ENCODE measurements at regions not wholly inside any gene's neighbourhood (a gene's known extent, or its start where the extent isn't known, plus 50 kb on each side); places are given as distances from the start of the nearest gene placed in this dataset.

DNA sequence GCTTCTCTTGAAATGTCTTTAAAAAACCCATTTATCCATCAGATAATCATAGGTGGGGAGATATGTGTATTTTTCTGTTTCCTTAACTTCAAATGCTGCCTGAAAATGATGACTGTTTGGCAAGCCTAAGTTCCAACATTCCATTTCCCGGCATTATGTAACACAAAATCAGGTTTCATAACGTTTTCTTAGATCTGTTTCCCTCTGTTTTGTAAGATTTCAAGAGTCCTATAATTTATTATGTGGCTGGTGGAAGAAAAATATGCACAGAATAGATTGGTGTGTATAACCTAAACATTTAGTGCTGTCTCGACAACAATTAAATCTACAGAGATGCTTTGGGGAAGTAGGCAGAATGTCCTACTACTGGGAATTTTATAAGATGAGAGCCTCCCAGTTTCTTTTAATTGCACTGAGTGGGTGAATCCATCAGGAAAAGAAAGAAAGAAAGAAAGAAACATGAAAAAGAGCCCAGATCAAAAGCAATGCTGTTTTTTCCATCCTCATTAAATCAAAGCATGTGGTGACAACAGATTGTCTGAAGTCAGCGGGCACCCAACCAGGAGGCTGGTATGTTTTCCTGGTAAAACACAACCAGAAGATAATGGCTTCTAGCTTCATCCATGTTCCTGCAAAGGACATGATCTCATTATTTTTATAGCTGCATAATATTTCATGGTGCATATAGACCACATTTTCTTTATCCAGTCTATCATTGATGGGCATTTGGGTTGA, 529.4 kb upstream of the AMELY start:
- H3K36me3 ChIP-seq, result no peaks in the 10 kb centered on the region
- H3K4me3 ChIP-seq, result no peak overlapping the region
- no peak overlapping the region for H3K27ac ChIP-seq
- ATAC-seq, result no peak
- H3K4me1 ChIP-seq, result no peaks in the 10 kb centered on the region
- TF ChIP-seq, protein P1, sequence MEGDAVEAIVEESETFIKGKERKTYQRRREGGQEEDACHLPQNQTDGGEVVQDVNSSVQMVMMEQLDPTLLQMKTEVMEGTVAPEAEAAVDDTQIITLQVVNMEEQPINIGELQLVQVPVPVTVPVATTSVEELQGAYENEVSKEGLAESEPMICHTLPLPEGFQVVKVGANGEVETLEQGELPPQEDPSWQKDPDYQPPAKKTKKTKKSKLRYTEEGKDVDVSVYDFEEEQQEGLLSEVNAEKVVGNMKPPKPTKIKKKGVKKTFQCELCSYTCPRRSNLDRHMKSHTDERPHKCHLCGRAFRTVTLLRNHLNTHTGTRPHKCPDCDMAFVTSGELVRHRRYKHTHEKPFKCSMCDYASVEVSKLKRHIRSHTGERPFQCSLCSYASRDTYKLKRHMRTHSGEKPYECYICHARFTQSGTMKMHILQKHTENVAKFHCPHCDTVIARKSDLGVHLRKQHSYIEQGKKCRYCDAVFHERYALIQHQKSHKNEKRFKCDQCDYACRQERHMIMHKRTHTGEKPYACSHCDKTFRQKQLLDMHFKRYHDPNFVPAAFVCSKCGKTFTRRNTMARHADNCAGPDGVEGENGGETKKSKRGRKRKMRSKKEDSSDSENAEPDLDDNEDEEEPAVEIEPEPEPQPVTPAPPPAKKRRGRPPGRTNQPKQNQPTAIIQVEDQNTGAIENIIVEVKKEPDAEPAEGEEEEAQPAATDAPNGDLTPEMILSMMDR (IDR thresholded peaks at IDR 0.05 in 4 of 5, conservative IDR thresholded peaks at IDR 0.05 in 1 of 5), result no peak
- TF ChIP-seq POLR2A (IDR thresholded peaks at IDR 0.05), result no peak
- no peaks in the 10 kb centered on the region for H3K27me3 ChIP-seq
- intact Hi-C loops (cut with DNase I; ENCODE audit: low total_unique reads), result no loop called here
- no peaks in the 10 kb centered on the region for H3K9me3 ChIP-seq
- DNase-seq, result no peak
- in situ Hi-C loops (cut with MboI; ENCODE audit: low sequenced_read_pairs in 4 of 4), result no loop called here

DNA sequence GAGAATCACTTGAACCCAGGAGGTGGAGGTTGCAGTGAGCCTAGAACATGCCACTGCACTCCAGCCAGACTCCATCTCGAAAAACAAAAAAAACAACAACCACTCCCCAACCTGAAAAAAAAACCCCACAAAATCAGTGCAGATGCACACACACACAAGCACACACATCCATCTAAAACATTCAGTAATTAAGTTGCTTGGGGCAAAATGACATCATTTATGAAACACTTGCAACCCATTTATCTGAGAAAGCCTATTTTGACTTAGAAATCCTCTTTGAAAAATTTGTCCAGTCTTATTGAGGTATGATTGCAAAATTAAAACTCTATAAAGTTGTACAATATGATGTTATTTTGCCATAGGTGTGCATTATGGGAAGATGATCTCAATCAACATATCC, 525.5 kb upstream of the AMELY start:
- Histone ChIP-seq H3K27me3 (no peaks in the 10 kb centered on the region), H3K36me3 (no peaks in the 10 kb centered on the region), H3K27ac (no peak overlapping the region), H3K4me3 (no peak overlapping the region), H3K4me1 (no peaks in the 10 kb centered on the region), H3K9me3 (no peaks in the 10 kb centered on the region)
- in situ Hi-C loops (cut with MboI; ENCODE audit: low sequenced_read_pairs in 4 of 4), result no loop called here
- ATAC-seq, result no peak
- TF ChIP-seq, protein P1 (IDR thresholded peaks at IDR 0.05 in 4 of 5, conservative IDR thresholded peaks at IDR 0.05 in 1 of 5), result no peak
- no peak for TF ChIP-seq POLR2A (IDR thresholded peaks at IDR 0.05)
- DNase-seq, result no peak
- intact Hi-C loops (cut with DNase I; ENCODE audit: low total_unique reads), result no loop called here

DNA sequence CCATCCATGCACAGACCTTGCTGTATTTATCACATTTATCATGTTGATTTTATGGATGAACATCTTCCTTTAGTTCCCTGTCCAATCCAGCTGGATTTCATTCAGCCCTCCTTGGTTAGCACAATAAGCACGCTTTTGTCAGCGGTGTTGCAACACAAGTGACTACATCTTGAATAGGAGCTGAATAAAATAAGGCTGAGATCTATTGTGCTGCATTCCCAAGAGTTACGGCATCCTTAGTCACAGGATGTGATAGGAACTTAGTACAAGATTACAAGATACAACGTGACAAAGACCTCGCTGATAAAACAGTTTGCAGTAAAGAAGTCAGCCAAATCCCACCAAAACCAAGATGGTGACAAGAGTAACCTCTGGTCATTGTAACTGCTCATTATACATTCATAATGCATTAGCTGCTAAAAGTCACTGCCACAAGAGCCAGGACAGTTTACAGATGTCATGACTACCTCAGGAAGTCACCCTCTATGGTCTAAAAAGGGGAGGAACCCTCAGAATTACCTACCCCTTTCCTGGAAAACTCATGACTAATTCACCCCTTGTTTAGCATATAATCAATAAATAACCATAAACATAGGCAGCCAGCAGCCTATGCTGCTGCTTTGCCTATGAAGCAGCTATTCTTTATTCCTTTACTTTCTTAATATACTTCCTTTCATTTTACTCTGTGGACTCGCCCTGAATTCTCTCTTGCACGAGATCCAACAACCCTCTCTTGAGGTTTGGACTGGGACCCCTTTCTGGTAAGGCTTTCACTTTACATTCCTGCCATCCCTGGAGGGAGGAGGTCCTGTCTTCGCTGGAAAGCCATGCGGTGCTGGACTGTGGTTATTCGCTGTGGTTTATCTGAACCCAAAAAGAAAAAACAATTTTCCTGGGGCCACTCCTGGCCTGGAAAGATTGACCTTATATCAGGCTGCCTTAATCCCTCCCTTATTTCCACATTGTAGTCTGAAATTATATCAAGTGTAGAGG, 522.6 kb upstream of the AMELY start:
- Histone ChIP-seq H3K27me3 (no peaks in the 10 kb centered on the region), H3K4me1 (no peaks in the 10 kb centered on the region), H3K27ac (no peak overlapping the region), H3K9me3 (no peaks in the 10 kb centered on the region), H3K4me3 (no peak overlapping the region), H3K36me3 (no peaks in the 10 kb centered on the region)
- ATAC-seq (no peak), DNase-seq (peak in 1 of 2 donors; percentile 19)
- intact Hi-C loops (cut with DNase I; ENCODE audit: low total_unique reads), result no loop called here
- no peak for TF ChIP-seq POLR2A (IDR thresholded peaks at IDR 0.05)
- TF ChIP-seq, protein P1 (IDR thresholded peaks at IDR 0.05 in 4 of 5, conservative IDR thresholded peaks at IDR 0.05 in 1 of 5), result no peak
- in situ Hi-C loops (cut with MboI; ENCODE audit: low sequenced_read_pairs in 4 of 4), result no loop called here

DNA sequence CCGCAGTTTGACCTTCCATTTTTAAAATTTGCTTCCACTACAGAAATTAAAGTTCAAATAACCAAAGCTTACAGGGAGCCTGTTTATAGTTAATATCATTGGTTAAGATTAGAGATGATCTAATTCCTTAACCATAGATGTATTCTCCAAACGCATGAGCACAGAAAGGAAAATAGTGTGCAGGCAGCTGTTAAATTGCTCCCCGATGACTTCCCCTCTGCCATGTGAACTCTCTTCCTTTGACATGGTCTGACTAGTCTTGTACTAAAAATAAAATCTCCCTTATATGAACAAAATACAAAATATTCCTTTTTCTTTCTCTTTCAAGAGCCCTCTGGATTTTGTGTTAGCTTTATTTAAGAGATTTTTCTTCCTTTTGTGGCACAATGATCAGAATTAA, 507.6 kb upstream of the AMELY start:
- H3K9me3 ChIP-seq, result no peaks in the 10 kb centered on the region
- ATAC-seq, result no peak
- intact Hi-C loops (cut with DNase I; ENCODE audit: low total_unique reads), result no loop called here
- H3K27ac ChIP-seq, result no peak overlapping the region
- H3K36me3 ChIP-seq, result no peaks in the 10 kb centered on the region
- TF ChIP-seq, protein P1 (IDR thresholded peaks at IDR 0.05 in 4 of 5, conservative IDR thresholded peaks at IDR 0.05 in 1 of 5), result no peak
- no peak for TF ChIP-seq POLR2A (IDR thresholded peaks at IDR 0.05)
- no peak for DNase-seq
- in situ Hi-C loops (cut with MboI; ENCODE audit: low sequenced_read_pairs in 4 of 4), result no loop called here
- H3K4me3 ChIP-seq, result no peak overlapping the region
- no peaks in the 10 kb centered on the region for H3K27me3 ChIP-seq
- no peaks in the 10 kb centered on the region for H3K4me1 ChIP-seq
